ENCODE measurements at regions not wholly inside any gene's neighbourhood (a gene's known extent, or its start where the extent isn't known, plus 50 kb on each side); places are given as distances from the start of the nearest gene placed in this dataset.

DNA sequence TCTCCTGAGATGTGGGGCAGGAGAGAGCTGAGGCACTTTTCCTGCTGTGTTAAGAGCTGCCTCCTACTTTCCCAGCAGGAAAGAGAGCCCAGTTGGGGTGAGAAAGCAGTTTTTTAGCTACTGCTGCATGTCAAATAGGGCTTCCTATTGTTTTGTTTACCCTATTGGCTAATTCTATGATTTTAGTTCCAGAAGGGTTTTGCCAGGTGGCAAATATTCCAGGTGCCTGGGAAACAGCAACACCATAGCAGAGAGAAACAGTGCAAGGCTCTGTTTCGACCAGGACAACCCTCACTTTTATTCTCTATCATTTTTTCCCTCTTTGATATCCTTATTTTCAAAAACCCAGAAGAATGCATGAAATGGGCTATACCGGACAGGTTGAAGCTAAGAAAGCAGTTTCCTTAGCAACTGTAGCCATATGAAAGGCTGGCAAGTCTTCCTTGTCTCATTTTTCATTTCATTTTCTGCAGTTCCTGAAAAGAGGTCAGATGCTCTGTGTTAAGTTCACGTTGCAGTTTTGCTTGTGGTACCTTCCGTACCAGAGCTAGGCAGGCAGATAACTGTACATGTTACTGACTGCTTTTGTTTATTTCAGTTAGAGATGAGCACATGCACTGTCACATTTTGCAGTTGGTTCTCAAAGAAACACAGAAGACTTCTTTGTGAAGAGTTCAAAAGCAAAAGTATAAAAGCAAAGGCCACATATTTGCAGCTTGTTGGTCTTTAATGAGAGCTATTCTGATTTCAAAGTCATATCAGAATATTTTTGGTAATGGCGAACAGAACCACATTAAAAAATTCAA is 84.8 kb downstream of the AQP4 start:
- TF ChIP-seq POLR2A (IDR thresholded peaks at IDR 0.05) (no peak), POLR2AphosphoS5 (IDR thresholded peaks at IDR 0.05) (no peak)
- TF ChIP-seq, protein P1, sequence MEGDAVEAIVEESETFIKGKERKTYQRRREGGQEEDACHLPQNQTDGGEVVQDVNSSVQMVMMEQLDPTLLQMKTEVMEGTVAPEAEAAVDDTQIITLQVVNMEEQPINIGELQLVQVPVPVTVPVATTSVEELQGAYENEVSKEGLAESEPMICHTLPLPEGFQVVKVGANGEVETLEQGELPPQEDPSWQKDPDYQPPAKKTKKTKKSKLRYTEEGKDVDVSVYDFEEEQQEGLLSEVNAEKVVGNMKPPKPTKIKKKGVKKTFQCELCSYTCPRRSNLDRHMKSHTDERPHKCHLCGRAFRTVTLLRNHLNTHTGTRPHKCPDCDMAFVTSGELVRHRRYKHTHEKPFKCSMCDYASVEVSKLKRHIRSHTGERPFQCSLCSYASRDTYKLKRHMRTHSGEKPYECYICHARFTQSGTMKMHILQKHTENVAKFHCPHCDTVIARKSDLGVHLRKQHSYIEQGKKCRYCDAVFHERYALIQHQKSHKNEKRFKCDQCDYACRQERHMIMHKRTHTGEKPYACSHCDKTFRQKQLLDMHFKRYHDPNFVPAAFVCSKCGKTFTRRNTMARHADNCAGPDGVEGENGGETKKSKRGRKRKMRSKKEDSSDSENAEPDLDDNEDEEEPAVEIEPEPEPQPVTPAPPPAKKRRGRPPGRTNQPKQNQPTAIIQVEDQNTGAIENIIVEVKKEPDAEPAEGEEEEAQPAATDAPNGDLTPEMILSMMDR (IDR thresholded peaks at IDR 0.05): no peak

Measured in breast epithelium (tissue), 3 donors.